GM18870 (cell line): ENCODE measurements at regions not wholly inside any gene's neighbourhood (a gene's known extent, or its start where the extent isn't known, plus 50 kb on each side); places are given as distances from the start of the nearest gene placed in this dataset.

Experiments used
- ATAC-seq: cut with Tn5 transposase; IDR thresholded peaks from one replicate; pipeline ENCODE4 v1.9.1; 2021; ENCODE audit warnings: moderate library complexity; ENCODE audit not compliant: unreplicated experiment

DNA sequence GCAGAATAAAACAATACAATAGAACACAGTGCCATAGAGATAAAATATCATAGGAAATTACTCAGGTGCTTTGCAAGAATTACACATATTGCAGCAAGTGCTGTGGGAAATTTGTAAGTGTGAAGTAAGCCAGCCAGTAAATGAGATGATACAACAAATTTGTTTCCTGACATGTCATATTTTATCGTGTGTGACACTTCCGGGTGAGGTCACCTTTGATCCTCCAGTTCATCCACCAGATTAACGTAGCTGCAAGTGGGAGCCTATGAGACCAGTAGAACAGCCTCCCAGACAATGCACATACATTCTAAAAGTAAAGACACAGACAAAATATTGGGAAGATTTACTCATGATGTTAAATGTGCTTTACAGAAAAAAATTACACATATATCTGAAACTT lies 72.2 kb downstream of the PRDM9 start:
- ATAC-seq, result no peak

DNA sequence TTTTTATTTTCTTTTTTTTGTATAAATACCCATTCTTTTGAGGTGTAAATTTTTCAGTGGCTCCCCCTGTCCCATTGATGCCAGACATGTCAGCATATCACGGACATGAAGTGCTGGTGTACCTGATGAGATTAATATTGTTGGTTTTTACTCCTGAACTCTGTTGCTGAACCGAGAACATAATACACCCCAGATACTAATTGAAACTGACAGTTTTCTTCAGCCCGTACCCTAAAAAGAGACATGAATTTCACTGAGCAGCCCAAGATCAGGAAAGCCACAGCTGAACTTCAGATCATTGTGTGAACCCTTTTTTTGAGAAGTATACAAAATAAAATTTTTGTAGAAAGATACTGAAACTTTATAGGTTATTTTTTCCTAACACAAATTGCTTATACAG lies 75.7 kb downstream of the PRDM9 start:
- ATAC-seq, result no peak

- no peak for ATAC-seq
These were observed 81.5 kb downstream of the PRDM9 start for GRCh38 chr5:23588841-23589326.

GRCh38 chr5:23591250-23591649 lies 83.8 kb downstream of the PRDM9 start:
- no peak for ATAC-seq

DNA sequence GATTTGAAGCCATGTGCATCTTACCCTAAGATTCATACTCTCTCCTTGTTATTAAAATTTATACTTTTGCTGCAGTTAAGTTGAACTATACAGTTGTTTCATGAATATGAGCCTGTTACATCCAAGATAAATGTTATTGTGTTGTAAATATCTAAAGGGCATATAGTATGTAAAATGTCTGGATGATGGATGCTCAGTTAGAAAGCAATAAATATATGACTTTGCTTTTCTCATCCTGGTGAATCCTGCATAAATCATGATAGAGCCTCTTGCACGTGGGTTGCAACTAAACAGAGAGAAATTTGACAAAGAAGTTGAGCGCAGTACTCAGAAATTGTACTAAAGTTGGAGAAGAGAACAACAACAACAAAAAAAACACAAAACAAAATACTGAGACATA lies 99.5 kb downstream of the PRDM9 start:
- no peak for ATAC-seq

DNA sequence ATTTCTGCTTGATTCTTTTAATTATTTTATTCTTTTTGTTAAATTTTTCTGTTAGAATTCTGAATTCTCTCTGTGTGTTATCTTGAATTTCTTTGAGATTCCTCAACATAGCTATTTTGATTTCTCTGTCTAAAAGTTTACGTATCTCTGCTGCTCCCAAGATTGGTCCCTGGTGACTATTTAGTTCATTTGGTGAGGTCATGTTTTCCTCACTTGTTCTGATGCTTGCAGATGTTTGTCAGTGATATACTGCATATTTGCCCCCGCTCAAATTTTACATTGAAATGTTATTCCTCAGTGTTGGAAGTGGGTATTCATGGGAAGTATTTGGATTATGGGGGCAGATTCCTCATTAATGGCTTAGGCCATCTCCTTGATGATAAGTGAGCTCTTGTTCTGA lies 105.3 kb downstream of the PRDM9 start:
- no peak for ATAC-seq

DNA sequence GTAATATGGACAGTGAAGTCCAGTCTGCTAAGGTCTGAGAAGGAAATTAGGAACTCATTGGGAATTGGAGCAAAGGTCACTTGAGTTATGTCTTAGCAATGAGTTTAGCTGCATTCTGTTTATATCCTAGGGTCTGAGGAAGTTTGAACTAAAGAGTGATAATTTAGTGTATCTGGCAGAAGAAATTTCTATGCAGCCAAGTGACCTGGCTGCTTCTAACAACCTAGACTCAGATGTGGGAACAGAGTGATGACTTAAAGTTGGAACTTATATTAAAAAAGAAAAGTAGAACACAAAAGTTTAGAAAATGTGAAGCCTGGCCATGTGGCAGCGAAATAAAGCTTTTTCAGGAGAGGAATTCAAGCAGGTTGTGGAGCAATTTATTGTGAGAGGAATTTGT lies 106.2 kb downstream of the PRDM9 start:
- ATAC-seq, result no peak

DNA sequence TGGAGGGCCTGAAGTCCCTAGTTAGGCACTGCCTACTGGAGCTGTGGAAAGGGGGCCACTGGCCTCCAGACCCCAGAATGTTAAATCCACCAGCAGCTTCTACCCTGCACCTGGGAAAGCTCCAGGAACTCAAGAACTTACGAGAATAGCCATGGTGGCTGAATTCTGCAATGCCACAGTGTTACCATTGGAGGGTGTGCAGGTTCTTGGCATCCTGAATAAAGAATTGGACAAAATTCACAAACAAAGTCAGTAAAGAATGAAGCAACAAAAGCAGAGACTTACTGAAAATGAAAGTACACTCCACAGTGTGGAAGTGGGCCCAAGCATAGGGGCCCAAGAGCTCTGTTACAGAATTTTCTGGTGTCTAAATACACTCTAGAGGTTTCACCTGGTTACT lies 107.0 kb downstream of the PRDM9 start:
- no peak for ATAC-seq

DNA sequence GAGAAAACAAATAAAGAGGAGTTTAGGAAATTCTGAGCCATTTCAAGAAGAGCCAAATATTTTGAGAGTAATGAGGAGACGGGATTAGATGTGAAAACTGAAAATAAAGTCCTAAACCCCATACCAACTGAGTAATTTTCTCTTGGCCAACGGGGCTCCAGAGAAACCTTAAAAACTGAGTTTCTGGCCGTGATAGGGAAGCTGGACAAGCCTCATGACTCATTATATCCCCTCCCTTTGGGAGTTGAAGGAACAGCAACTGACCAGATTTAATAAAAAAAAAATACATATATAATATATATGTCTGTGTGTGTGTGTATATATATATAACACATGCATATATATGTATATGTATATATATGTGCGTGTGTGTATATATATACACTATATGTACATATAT lies 119.6 kb downstream of the PRDM9 start:
- ATAC-seq, result no peak

- no peak for ATAC-seq
These were observed 120.6 kb downstream of the PRDM9 start for GRCh38 chr5:23627976-23628375.

- no peak for ATAC-seq
These were observed 122.0 kb downstream of the PRDM9 start for GRCh38 chr5:23629396-23629795.

DNA sequence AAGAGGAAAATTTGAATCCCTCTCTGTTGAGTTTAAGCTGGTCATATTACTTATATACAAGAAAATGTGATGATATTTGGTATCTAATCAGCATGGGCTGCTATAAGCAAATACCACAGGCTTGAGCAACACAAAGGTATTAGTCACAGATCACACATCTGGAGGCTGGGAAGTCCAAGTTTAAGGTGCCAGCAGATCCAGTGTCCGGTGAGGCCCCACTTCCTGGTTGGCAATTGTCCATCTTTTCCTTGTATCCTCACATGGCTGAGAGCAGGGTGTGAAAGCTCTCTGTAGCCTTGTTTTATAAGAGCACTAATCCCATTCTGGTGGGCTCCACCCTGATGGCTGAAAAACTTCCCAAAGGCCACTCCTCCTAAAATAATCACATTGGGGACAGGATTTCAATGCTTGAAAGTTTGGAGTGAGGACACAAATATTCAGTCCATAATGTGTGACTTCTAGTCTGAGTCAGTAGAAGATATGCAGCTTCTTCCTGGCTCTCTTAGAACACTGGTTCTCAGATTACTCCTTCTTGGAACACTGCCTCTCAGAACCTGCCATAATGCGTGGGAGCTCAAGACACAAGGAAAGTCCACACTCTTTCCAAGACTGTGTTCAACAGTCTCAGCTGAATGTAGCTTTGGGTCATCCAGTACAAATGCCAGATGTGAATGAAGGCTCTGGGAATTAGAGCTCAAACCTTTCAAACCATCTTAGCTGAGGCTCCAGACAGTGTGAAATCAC lies 124.1 kb downstream of the PRDM9 start:
- no peak for ATAC-seq

- no peak for ATAC-seq
These were observed 128.5 kb downstream of the PRDM9 start for GRCh38 chr5:23635938-23636337.

DNA sequence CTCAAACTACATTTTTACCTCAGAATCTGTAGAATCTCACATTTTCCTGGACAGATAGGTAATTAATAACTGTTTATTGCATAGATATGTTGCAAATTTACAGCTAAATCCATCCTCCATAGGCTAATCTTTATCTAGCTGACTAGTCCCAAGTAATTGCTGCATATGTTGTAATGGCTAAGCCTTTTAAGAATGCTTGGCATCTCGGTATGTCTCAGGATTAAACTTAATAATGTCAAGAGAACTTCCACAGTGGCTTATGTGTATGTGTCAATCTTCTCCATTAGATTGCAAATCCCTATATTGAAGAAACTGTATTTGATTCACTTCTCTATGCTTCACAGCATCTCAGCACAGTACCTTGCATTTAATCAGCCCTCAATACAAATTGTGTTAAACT lies 131.9 kb downstream of the PRDM9 start:
- no peak for ATAC-seq

DNA sequence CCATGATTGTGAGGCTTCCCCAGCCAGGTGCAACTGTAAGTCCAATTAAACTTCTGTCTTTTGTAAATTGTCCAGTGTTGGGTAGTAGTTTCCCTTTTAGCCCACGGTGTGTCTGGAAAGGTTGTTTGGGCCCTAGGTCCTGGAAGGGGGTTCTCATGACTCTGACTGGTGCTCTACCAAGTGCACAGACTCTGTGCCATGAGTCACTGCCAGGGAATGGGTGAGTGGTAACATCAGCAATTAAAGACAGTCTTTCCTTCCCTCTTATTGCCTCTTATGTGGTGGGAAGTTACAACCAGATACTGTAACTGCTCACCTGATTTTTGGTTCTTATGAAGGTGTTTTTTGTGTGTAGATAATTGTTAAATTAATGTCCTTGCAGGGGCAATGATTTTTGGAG lies 141.2 kb downstream of the PRDM9 start:
- no peak for ATAC-seq

DNA sequence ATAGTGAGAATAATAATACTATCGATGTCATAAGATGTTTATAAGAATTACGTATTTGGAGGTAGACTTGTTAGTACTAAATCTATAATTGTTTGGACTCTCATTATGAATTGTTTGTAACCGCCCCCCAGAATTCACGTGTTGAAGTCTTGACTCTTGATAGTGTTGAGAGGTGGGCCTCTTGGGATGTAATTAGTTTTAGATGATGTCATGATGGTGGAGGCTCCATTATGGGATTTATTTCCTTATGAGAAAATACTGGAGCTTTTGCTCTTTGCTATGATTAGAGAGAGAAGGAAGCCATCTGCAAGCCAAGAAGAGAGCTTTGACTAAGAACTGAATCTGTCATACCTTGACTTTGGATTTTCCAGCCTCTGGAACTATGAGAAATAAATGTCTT lies 142.2 kb downstream of the PRDM9 start:
- ATAC-seq, result no peak

GRCh38 chr5:23655674-23656073 lies 148.3 kb downstream of the PRDM9 start:
- no peak for ATAC-seq

DNA sequence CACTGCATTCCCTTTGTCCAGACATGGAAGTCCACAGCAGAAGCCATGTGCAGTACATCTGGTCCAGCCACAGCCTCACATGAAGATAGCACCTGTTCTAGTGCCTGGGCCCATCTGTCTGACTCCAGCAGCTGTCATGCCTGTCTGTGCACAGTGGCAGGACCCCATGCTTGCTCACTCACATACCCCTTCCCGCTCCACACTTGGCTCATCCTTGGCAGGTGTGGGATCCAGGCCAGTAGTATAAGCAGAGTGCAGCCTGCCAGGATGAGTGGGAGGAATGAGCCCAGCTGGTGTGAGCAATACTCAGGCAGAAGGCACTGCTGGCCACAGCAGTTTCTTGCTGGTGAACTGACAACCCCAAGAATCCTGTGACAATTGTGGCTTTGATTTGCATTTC lies 168.0 kb downstream of the PRDM9 start:
- ATAC-seq, result no peak

GRCh38 chr5:23677996-23678395 lies 170.6 kb downstream of the PRDM9 start:
- no peak for ATAC-seq

- ATAC-seq, result no peak
These were observed 176.7 kb downstream of the PRDM9 start for GRCh38 chr5:23684103-23684502.

- ATAC-seq, result no peak
These were observed 196.8 kb downstream of the PRDM9 start for GRCh38 chr5:23703940-23704855.

GRCh38 chr5:23717486-23717885 lies 210.1 kb downstream of the PRDM9 start:
- ATAC-seq, result peak; percentile 45
